Forelimb muscle (tissue), 1 donor: ENCODE measurements at regions not wholly inside any gene's neighbourhood (a gene's known extent, or its start where the extent isn't known, plus 50 kb on each side); places are given as distances from the start of the nearest gene placed in this dataset.

Experiments
- DNase-seq: peaks from one replicate; pipeline ENCODE4 v3.0.0-alpha.2; 2013; ENCODE audit warnings: low read depth

- DNase-seq: no peak
Observed at GRCh38 chr4:107094976-107095375, 58.9 kb upstream of the DKK2 start.

DNA sequence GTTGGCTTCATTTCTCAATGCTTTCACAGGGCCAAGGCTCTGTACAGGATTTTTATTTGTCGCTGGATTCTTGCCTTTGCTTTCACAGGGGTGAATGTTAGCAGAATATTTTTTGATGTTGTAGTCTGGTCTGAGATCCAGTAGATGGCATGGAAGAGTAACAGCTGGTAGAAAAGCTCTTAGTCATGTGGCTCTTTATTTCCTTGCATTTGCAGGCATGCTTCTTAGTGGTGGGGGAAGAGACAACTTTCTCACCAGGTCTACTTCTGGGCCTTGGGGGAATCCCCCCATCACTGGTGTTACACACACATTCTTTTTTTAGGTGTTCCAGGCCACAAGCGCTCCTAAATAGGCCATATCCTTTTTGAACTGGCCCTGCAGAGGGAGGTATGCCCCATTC is 58.2 kb upstream of the DKK2 start:
- DNase-seq: no peak
